Activated CD8-positive, alpha-beta memory T cell treated with anti-CD3 and anti-CD28 coated beads for 1 hour (primary cell): ENCODE measurements at regions not wholly inside any gene's neighbourhood (a gene's known extent, or its start where the extent isn't known, plus 50 kb on each side); places are given as distances from the start of the nearest gene placed in this dataset.

Experiments used
- DNase-seq, 2 donors: peaks; one replicate each; pipeline ENCODE4 v3.0.0-alpha.2; 2020; ENCODE audit warnings: low read depth in 1 of 2; ENCODE audit errors: extremely low read depth in 1 of 2

DNA sequence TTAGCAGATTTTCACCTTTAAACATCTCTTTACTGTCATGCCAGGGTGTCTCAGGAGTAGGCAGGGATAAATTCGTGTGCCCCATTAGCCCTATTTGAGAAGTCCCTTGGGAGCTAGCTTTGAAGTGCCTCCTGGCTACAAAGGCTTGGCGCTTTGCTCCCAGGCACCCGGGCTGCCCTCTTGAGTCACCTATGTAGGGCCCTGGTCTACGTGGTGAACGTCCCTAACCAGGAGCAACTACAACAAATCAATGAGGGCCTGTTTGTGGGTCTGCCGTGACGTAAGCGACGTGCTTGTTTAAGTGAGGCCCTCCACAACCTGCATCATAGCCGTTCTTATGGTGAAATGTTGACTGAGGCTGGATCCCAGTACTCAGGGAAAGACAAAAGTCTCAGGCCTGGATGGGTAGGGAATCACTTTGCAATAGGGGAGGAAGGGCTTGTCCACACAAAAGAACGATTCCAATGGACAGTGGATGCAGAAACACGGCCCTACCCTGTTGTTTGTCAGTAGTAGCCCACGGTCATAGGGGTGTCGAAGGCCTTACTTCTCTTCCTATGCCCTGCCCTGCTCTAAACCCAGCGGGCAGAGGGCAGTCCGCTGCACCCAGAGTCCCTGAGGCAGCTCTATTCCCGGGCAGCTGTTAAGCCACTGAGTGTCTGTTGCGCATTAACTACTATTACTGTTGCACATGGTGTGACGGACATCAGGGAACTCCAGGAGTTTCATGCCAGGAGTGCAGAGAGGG is 93.9 kb downstream of the INHBB start:
- no peak for DNase-seq

DNA sequence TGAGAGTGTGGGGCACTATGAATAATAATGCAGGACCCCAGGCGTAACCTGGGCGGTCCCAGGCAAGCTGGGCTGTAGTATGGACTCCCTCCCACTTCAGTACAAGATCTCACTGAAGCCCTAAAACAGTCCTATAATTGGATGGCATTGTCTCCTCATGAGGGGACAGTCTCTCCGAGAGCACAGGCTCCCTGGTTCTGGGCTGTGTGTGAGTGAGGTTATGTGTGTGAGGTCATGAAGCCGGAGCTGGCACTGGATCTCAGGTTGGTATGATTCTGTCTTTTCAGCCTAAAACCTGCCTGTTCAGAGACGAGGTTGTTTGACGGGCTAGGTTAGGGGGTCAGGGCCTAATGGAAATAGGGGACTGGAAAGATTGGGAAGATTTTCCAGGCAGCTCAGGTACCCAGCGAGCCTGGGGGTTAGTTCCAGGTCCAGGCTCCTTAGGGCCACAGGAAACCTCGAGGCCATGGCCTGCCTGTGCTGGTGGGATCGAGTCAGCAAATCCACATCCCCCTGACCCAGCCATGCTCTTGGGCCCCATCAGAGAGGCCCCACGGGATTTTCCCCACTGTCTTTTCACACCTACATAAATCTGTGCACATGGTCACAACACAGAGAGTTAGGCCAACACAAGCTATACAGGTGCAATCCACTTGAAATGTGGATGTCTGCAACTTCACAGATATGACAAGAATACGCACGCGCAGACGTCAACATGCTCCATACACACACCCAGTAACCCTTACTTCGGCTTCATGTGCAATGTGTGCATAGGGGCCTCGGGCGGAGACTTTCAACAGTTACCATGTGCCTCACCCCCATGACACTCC is 94.8 kb downstream of the INHBB start:
- no peak for DNase-seq

DNA sequence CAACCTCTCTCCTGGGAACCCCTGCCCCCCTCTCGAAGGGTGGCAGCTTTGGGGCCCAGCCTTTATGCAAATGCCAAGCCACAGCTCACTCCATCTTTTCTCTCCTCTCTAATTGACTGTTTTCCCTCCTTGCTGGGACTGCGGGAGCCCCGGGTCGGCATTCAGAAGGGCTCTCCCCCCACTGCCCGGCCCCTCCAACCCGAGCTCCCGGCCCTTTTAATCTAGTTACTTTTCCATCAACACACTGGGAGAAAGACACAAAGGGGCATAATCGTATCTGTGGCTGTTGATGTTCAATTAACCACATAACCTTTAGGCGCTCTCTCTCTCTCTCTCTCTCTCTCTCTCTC is 95.4 kb downstream of the INHBB start:
- DNase-seq, result no peak

DNA sequence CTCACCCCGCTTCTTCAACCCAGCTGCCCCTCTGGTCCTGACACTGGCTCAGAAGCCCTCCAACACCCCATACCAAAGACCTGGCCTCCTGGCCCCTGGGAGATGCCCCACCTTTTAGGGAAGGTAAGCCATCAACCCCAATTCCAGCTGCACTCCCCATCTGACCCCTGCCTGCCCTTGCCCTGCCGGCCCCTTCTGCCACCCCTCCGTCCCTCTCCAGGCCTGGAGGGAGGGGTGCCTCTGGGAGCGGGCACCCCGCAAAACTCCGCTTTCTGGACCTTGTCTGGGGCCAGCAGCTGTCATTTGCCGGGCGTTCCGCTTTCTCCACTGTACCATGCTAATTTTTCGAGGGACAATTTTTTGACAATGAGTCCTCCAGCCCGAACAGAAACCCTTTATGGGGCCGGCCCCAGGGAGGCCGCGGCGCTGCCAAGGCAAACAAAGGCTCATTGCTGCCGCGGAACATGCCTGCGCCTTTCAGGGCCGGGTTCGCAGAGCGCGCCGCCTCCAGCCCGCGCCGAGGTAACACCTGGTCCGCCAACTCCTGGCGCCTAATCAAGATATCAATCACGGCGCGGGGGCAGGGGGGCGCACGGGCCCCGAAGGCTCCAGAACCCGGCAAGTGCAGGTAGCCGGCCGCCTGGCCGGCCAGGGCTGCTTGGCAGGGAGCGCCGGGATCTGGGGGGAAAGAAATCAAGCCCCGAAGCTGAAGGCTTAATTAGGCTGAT is 96.0 kb downstream of the INHBB start:
- DNase-seq, result no peak

DNA sequence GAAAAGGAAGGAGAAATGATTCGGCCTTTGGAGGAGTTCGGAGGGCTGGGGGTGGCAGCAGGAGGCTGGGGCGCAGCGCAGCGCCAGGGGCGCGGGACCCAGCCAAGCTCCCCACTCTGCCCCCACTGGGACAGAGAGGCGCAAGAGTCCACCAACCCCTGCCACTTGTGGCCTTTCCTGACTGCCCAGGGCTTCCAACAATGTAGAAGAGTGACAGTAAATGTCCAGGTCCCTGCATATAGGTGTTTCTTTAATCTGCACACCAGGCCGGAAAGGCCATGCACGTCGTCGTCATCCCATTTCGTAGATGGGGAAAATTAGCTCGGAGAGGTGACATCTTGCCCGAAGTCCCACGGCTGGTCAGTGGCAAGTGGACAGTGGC is 96.6 kb downstream of the INHBB start:
- DNase-seq, result no peak

DNA sequence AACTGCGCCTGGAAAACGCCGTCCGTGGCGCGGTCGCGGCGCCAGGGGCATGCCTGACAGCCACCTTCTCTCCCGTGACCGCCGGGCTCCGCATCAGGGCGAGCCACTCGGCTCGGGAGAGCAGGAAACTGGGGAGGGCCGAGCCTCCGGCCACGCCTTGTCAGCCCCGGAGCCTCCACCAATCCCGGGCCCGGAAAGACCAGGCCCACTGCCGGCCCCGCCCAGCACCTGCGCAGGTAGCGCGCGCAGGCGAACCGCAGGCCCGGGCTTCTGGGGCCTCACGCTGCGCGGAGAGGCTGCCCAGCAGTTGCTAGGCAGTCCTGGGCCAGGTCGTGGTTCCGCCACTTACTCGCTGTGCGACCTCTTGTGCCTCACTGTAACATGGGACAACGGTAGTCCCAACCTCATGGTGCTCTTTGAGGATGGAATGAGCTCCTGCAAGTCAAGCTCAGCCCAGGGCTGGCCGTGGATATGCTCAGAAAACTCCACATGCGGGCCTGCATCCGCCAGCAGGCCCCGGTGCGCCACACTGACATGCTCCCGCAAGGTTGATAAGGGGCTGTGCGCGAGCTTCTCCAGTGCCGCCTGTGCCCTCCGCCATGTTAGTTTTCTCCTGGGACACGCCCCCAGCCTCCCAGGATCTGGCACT is 97.1 kb downstream of the INHBB start:
- DNase-seq, result no peak

DNA sequence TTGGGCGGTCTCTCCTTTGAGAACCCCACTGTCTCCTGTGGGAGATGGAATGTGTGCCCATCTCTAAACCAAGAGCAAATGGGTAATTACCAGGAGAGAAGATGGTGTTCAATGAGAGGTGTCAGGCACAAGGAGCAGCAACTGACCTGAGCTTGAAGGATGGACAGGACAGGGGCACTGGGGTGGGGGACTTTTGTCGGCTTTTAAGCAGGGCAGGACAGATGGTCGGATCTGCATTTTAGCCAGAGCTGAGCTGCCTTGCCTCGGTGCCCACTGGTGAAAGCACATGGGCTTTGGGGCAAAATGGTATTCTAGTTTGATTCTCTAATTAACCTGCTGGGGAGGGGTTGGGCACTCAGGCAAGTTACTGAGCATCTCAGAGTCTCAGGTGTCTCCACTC is 98.0 kb downstream of the INHBB start:
- DNase-seq, result no peak

DNA sequence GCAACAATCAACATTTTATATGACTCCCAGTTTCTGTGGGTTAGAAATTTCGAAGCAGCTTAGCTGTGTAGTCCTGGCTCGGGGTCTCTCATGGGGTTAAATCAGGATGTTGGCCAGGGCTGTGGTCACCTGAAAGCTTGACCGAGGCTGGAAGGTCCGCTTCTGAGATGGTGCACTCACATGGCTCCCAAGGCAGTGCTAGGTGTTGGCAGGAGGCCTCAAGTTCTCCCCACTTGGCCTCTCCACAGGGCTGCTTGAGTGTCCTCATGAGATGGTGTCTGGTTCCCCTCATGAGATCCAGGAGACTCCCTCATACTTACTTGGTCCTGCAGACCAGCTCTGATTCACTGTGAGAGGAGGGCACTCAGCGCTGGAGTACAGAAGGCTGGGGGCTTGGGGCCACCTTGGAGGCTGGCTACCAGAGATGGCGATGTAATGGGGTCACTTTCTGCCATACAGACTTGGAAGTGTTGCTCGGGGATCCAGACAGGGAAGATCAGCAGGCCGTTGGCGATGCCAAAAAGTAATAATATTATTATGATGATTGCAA is 98.8 kb downstream of the INHBB start:
- DNase-seq, result no peak

DNA sequence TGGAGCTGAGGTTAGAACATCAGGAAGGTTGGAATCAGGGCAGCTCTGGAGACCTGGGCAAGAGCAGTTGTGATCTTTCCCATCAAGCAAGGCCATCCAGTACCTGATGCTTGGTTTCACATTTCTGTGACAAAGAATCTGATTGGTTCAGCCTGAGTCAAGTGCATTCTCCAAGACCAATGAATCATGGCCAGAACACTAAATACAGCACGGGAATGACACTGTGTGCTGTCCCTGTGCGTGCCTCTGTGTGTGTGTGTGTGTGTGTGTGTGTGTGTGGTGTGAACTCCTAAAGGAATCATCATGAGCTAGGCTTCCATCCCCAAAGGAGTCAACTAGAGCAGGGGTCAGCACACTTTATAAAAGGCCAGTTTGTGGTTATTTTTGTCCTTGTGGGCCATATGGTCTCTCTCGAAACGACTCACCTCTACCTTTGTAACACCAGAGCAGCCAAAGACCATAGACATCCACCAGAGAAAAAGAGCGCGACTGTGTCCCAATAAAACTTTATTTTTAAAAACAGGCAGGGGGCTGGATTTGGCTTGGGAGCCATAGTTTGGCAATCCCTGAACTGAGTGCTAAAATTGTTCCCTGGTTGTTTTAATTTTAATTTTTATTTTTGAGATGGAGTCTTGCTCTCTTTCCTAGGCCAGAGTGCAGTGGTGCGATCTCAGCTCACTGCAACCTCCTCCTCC is 99.7 kb downstream of the INHBB start:
- no peak for DNase-seq

DNA sequence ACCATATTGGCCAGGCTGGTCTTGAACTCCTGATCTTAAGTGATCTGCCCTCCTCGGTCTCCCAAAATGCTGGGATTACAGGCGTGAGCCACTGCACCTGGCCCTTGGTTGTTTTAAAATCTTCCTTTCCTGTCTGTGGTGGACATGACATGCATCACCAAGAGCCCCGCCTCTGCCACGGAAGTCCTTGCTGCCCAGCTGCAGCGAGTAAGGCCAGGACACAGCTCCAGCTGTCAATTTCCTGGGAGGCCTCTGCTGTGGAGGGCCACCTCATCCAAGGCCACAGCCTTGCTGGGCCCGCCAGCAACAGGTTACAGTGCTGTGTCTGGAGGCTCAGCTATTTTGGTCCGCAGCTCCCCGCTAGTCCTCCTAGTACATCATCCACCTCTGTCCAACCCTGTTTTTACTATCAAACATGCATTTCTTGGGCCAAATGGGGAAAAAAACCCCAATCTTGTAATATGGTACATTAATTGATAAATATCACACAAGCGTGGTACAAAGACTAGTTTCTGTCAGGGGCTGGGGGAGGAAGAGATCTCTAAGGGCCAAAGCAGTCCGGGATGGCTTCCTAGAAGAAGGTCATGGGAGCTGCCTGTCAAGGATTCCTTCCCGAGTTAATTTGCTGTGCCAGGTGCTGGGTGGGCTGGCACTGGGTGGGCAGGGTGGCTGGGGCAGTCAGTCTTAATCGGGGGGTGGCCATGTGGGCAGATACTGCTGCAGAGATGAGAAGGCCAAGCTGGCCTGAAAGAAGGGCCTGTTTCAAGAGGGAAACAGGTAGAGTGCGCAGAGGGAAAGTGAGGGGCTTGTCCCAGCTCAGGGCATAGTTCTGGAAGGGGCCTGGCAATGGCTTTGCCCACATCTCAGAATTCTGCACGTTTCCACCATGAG is 100.5 kb downstream of the INHBB start:
- no peak for DNase-seq

DNA sequence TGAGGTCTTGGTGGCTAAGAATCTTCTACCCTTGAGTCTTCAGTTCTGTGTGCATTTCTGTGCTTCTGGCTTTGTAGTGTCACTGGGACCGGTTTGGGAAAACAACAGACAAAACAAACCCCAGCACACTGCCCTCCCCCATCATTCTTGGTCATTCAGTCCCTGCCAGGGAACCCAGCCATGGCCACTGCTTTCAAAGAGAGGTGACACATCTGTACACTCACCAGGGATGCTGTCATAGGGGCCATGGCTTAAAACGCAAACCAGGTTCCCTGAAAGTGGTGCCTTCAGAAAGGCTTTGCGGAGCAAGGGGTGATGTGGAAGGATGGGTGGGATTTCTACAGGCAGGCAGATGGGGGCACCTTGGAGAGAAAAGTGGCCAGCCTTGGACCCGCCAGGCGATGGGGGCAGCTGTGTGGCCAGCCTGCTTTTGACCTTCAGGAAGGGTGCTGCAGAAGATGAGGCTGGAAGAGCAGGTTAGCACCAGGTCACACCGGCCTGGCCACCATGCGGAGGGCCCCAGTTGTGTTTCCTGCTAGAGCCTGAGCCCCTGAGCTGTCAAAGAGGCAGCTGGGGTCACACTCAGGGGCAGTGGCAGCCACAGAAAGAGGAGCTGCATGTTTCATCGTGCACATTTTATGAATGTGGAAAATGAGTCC is 101.3 kb downstream of the INHBB start:
- DNase-seq, result no peak

DNA sequence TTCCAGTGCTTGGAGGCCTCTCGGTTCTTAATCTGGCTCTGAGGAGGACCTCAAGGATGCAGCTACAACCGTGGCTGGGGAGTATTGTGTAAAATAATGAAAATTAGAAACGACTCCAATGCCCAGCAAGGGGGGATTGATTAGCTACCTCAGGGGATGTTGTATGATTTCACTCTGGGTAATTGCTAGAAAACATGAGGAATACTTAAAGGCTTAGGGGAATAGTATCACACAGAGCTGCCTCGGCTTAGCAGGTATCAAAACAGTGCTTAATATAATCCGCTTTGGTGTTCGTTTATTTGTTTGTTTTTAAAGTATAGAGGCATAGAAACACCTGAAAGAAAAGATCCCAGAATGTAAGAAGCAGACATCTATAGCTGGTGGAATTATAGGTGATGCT is 102.5 kb downstream of the INHBB start:
- DNase-seq, result no peak

DNA sequence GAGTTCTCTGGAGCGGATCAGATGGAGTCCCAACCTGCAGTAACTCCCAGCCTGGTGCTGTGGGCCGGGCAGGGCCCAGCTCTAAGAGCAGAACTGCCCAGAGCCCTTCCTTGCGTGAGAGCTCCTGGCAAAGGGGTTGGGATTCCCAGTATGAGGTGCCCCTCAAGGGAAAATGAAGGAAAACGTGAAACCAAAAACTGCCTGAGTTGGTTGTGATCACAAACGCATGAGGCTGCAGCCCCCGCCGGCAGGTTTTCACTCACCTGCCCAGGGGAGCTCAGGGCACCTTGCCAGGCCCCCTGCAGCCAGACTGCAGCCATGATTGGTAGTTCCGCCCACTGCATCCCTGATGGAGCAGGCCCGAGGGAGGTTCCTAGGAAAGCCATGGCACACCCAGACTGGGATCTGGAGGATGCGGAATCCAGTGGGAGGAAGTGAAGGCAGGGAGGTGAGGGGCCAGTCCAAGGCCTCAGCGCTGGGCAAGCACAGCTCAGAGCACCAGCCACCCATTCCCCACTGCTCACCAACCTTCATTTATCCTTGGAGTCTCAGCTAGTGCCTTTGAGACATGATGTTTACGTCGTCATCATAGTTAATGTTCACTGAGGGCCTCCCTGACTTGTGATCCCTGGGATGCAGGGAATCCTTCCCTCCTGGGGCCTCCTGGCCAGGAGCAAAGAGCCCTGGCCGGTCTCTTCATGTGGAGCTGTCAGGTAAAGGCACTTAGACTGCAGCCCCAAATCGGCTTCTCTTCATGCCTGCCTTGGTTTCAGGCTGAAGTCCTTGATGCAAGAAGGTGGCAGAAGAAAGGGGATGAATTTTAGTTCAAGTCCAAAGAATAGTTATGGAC is 103.2 kb downstream of the INHBB start:
- no peak for DNase-seq

DNA sequence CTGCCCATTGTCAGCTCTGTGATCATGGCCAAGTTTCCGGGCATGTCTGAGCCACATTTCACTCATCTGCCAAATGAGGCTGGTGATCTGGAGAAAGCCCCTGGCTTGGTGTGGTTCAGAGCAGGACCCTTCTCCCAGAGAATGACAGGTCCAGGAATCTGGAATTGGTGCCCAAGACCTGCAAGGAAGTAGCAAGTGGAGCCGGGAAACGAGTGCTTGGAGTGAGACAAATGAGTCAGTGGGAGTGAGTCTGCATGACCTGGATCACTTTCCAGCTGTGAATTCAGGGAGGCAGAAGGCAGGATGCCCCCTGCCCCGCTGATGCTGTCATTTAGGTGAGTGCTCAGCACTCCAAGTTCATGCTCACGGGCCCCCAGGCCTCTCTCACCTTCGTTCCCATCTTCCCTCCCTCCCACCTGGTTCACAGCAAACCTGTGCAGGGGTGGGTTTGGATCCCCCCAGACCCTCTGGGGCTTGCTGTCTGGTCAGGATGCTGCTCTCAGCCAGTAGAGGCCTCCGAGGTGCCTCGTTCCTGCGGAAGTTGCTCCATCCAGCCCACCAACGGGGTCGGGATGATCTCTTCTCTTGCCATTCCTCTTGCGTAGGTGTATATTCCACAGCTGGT is 104.4 kb downstream of the INHBB start:
- no peak for DNase-seq

DNA sequence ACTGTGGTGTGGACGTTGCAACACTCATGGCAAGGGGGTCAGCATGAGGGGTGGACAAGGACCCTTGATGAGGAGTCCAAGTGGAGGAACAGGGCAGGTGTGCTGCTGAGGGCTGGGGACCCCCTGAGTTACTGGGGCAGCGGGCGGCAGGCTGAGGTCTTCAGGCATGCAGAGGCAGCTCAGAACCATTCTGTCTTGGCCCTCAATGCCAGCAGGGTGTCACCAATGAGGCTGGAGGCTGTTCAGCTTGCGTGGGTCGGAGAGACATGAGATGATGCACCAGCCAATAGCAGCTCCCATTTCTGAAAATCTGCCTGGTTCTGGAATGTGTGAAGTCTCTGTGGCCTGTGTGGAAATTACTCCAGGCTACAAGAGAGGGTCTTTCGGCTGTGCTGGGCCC is 105.4 kb downstream of the INHBB start:
- DNase-seq, result no peak

DNA sequence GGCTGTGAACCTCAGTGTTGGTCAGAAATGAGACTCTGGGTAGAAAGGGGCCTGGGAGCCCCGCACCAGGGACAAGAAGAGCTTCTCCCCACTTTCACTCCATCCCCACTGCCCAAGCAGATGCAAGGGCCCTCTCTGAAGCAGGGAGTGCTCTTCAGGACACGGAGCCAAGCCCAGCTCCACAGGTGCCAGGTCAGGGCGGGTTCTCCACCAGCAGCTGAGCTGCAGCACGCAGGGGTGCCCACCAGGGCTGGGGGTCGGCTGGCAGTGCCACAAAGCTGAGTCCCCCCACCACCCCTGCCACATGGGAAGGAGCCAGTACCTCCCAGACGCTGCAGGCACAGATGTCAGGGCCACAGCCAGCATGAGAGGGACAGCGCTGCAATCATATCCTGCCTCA is 106.2 kb downstream of the INHBB start:
- DNase-seq, result no peak

DNA sequence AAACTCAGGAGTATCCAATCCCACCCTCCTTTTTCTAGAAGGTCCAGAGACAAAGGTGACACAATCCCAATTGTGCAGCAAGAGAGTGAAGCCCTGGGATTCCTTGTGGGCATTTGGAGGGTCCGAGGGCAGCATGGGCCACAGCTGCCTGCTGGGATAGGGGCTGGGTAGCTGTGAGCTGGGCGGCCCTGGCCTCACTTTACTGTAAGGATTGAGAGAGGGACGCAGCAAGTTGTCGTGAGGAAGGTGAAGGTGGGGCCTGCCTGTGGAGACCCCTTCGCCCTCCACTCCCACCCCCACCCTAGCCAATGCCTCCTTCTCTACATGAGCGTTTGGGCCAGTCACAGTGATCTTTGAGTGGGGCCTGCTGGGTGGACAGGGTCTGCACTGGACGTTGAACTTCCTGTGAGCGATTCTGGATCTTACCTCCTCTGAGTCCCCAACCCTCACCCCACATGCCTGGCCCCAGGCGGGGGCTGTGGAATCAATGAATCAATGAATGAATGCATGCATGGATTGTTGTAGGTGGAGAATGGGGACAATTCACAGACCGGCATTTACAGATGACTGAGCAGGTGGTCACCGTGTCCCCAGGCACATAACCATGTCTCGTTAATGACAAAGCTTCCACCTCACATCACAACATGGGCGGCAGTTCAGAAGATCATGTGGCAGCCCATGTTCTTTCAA is 107.2 kb downstream of the INHBB start:
- no peak for DNase-seq
